OCI-LY7 (cell line): ENCODE measurements at regions not wholly inside any gene's neighbourhood (a gene's known extent, or its start where the extent isn't known, plus 50 kb on each side); places are given as distances from the start of the nearest gene placed in this dataset.

Source experiments
- BruUV-seq: library from RNA; stranded (reverse); fragments of 400-500 nt; replicated peaks from 2 replicates; lab custom pipeline; 2021; lab: Mats Ljungman, UMichigan
- CTCF ChIA-PET: fragments of 300-600 bp; sonication (Branson Sonifier 250); formaldehyde crosslinking; loops from one replicate; lab custom pipeline; 2022; ENCODE audit warnings: antibody characterized with exemption; ENCODE audit not compliant: unreplicated experiment; lab: Charles Lee
- POLR2A ChIA-PET: fragments of 300-600 bp; sonication (Branson Sonifier 250); formaldehyde crosslinking; loops from one replicate; lab custom pipeline; 2022; ENCODE audit warnings: antibody characterized with exemption; lab: Charles Lee
- DNase-seq: peaks from one replicate; pipeline ENCODE4 v3.0.0-alpha.2; 2015; ENCODE audit warnings: low spot score
- H2AFZ ChIP-seq: fragments of 200-600 bp; sonication (generic), shearing (Covaris generic); 2 replicates; pipeline ENCODE4 v1.6.1; 2014; ENCODE audit warnings: mild to moderate bottlenecking, antibody characterized with exemption, low read length, moderate library complexity
- H3K27ac ChIP-seq: fragments of 200-600 bp; sonication (generic); 2 replicates; pipeline ENCODE4 v1.5.1; 2014; ENCODE audit warnings: mixed run types, low read depth, mild to moderate bottlenecking, moderate library complexity, low read length, inconsistent platforms; ENCODE audit not compliant: poor library complexity, severe bottlenecking
- H3K36me3 ChIP-seq: fragments of 200-600 bp; sonication (generic); 2 replicates; pipeline ENCODE4 v1.6.1; 2014; ENCODE audit warnings: mild to moderate bottlenecking, antibody characterized with exemption, low read length, moderate library complexity, mixed read lengths; ENCODE audit not compliant: insufficient read depth
- H3K4me1 ChIP-seq: fragments of 200-600 bp; sonication (generic); 2 replicates; pipeline ENCODE4 v1.5.1; 2014; ENCODE audit warnings: mild to moderate bottlenecking, low read length; ENCODE audit not compliant: insufficient read depth, poor library complexity, severe bottlenecking
- H3K4me2 ChIP-seq: fragments of 200-600 bp; sonication (generic); 2 replicates; pipeline ENCODE4 v1.6.1; 2014; ENCODE audit warnings: mild to moderate bottlenecking, low read length
- H3K4me3 ChIP-seq: fragments of 200-600 bp; sonication (generic); 2 replicates; pipeline ENCODE4 v1.5.1; 2014; ENCODE audit warnings: mild to moderate bottlenecking, low read depth, low read length; ENCODE audit not compliant: poor library complexity, severe bottlenecking
- H3K79me2 ChIP-seq: fragments of 200-600 bp; sonication (generic); 2 replicates; pipeline ENCODE4 v1.6.1; 2016; ENCODE audit warnings: low read depth, mild to moderate bottlenecking, low read length, moderate library complexity, mixed read lengths; ENCODE audit not compliant: insufficient read depth
- H3K9me2 ChIP-seq: fragments of 200-600 bp; sonication (generic); 2 replicates; pipeline ENCODE4 v1.6.1; 2016; ENCODE audit warnings: mild to moderate bottlenecking, low read length, mixed read lengths; ENCODE audit not compliant: insufficient read depth
- H3K9me3 ChIP-seq: fragments of 200-600 bp; sonication (generic); 2 replicates; pipeline ENCODE4 v1.6.1; 2014; ENCODE audit warnings: mild to moderate bottlenecking, mixed run types, low read length, mixed read lengths
- H4K20me1 ChIP-seq: fragments of 200-600 bp; sonication (generic); 2 replicates; pipeline ENCODE4 v1.6.1; 2014; ENCODE audit warnings: mild to moderate bottlenecking, antibody characterized with exemption, low read length, moderate library complexity, mixed read lengths; ENCODE audit not compliant: insufficient read depth
- EZH2phosphoT487 ChIP-seq: fragments of 200-600 bp; sonication (generic); IDR thresholded peaks from 2 replicates; pipeline ENCODE4 v1.6.1; 2018; ENCODE audit warnings: low read depth, borderline replicate concordance, mild to moderate bottlenecking, mixed run types, antibody characterized with exemption, low read length, moderate library complexity, mixed read lengths
- intact Hi-C: fragments of 100-400 bp; cut with micrococcal nuclease; formaldehyde crosslinking; loops from one replicate; pipeline ENCODE4 v1.10.0; 2022; ENCODE audit not compliant: unreplicated experiment
- TF ChIP-seq, protein P1 (sequence below): fragments of 200-600 bp; sonication (generic); conservative IDR thresholded peaks from 2 replicates; pipeline ENCODE4 v1.5.1; 2014; ENCODE audit warnings: mild to moderate bottlenecking, antibody characterized with exemption, low read length, moderate library complexity, mixed read lengths

- TF ChIP-seq EZH2phosphoT487, result no peak
- TF ChIP-seq, protein P1, sequence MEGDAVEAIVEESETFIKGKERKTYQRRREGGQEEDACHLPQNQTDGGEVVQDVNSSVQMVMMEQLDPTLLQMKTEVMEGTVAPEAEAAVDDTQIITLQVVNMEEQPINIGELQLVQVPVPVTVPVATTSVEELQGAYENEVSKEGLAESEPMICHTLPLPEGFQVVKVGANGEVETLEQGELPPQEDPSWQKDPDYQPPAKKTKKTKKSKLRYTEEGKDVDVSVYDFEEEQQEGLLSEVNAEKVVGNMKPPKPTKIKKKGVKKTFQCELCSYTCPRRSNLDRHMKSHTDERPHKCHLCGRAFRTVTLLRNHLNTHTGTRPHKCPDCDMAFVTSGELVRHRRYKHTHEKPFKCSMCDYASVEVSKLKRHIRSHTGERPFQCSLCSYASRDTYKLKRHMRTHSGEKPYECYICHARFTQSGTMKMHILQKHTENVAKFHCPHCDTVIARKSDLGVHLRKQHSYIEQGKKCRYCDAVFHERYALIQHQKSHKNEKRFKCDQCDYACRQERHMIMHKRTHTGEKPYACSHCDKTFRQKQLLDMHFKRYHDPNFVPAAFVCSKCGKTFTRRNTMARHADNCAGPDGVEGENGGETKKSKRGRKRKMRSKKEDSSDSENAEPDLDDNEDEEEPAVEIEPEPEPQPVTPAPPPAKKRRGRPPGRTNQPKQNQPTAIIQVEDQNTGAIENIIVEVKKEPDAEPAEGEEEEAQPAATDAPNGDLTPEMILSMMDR, result no peak
- Histone ChIP-seq H3K4me3 (no peak overlapping the region), H3K9me2 (no peaks in the 10 kb centered on the region), H3K4me1 (no peaks in the 10 kb centered on the region), H3K27ac (no peak overlapping the region), H3K36me3 (no peaks in the 10 kb centered on the region), H3K79me2 (no peaks in the 10 kb centered on the region), H3K4me2 (no peak overlapping the region), H4K20me1 (no peaks in the 10 kb centered on the region), H2AFZ (no peak overlapping the region), H3K9me3 (no peaks in the 10 kb centered on the region)
- ChIA-PET CTCF (no interaction called here), POLR2A (no interaction called here)
- intact Hi-C loops, result no loop called here
- no peak for DNase-seq
- no TSS peak for BruUV-seq
Observed at GRCh38 chr18:30248056-30248455, 794.5 kb downstream of the DSC3 start.

DNA sequence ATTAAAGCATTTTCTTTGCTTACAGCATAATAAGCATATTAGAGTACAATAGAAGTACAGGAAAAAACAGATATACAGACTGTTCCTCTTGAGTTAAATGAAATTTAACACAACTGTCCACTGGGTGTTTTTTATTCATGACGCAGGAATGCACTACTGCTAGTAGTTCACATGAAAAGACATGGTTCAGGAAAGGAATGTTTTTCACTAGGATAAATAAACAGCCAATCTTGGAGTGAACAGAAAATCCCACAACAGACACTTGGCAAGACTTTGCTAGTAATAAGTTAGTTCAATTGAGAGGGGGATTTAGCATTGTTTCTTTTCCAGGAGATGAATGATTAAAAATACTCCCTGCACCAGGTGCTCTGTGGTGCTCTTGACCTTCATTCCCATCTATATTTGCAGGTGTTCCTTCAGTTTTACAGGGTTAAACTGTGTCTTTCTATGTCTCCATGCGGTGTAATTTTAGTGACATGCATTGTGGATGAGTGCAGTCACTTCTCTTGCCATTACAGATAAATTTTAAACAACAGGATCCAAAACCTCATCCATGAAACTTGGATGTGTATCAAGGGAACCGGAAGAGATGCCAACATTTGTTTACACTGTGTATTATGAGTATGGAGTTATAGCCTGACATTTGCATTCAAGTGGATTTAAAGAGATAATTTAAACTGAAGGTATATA, 796.6 kb downstream of the DSC3 start:
- TF ChIP-seq EZH2phosphoT487, result no peak
- TF ChIP-seq, protein P1, result no peak
- BruUV-seq, result no TSS peak
- no peak overlapping the region for H2AFZ ChIP-seq
- ChIA-PET CTCF (no interaction called here), POLR2A (interaction anchor here (0.6 kb wide), 1 partner anchor 888 kb away, joined by 3 read pairs; no protein-coding TSS in a partner anchor)
- H3K36me3 ChIP-seq, result no peaks in the 10 kb centered on the region
- H3K4me1 ChIP-seq, result no peaks in the 10 kb centered on the region
- intact Hi-C loops, result no loop called here
- H3K27ac ChIP-seq, result no peak overlapping the region
- H3K9me2 ChIP-seq, result no peaks in the 10 kb centered on the region
- no peak for DNase-seq
- no peaks in the 10 kb centered on the region for H4K20me1 ChIP-seq
- H3K79me2 ChIP-seq, result no peaks in the 10 kb centered on the region
- H3K9me3 ChIP-seq, result no peaks in the 10 kb centered on the region
- H3K4me2 ChIP-seq, result no peak overlapping the region
- no peak overlapping the region for H3K4me3 ChIP-seq

- Histone ChIP-seq H3K36me3 (no peaks in the 10 kb centered on the region), H3K27ac (no peak overlapping the region)
- CTCF ChIA-PET, result no interaction called here
Observed at GRCh38 chr18:30234755-30235154, 807.8 kb downstream of the DSC3 start.

More at GRCh38 chr18:30234755-30235154, 807.8 kb downstream of the DSC3 start:
- POLR2A ChIA-PET, result no interaction called here
- Histone ChIP-seq H3K79me2 (no peaks in the 10 kb centered on the region), H3K4me2 (no peak overlapping the region), H3K4me1 (no peaks in the 10 kb centered on the region), H3K9me3 (no peaks in the 10 kb centered on the region), H4K20me1 (no peaks in the 10 kb centered on the region), H3K9me2 (no peaks in the 10 kb centered on the region), H2AFZ (no peak overlapping the region), H3K4me3 (no peak overlapping the region)
- TF ChIP-seq, protein P1, result no peak
- no peak for TF ChIP-seq EZH2phosphoT487
- no peak for DNase-seq
- intact Hi-C loops, result no loop called here
- BruUV-seq, result no TSS peak
